Testis (tissue), 2 donors: ENCODE measurements at regions not wholly inside any gene's neighbourhood (a gene's known extent, or its start where the extent isn't known, plus 50 kb on each side); places are given as distances from the start of the nearest gene placed in this dataset.

ENCODE experiments used
- DNase-seq: peaks from one replicate; pipeline ENCODE4 v3.0.0-alpha.2; 2019
- H3K27ac ChIP-seq, 2 donors: fragments of 200-600 bp; sonication (generic); one replicate each; pipeline ENCODE4 v1.5.1; 2019
- H3K27me3 ChIP-seq: fragments of 200-600 bp; sonication (generic); one replicate; pipeline ENCODE4 v1.5.1; 2019
- H3K36me3 ChIP-seq: fragments of 200-600 bp; sonication (generic); one replicate; pipeline ENCODE4 v1.5.1; 2017; ENCODE audit warnings: low read depth; ENCODE audit errors: missing control alignments
- H3K4me1 ChIP-seq: fragments of 200-600 bp; sonication (generic); one replicate; pipeline ENCODE4 v1.5.1; 2019
- H3K4me3 ChIP-seq, 2 donors: fragments of 200-600 bp; sonication (generic); one replicate each; pipeline ENCODE4 v1.5.1; 2017 to 2019
- H3K9me3 ChIP-seq: fragments of 200-600 bp; sonication (generic); one replicate; pipeline ENCODE4 v1.5.1; 2017
- CTCF ChIP-seq, 3 experiments: fragments of 450-650 bp in 2 of 3; fragments of 200-600 bp in 1 of 3; sonication (generic) in 1 of 3; IDR thresholded peaks; one replicate each; pipeline ENCODE4 v1.5.1; 2016 to 2019; ENCODE audit warnings: antibody characterized with exemption in 3 of 3, mild to moderate bottlenecking in 2 of 3, moderate library complexity in 1 of 3
- POLR2A ChIP-seq: fragments of 450-650 bp; IDR thresholded peaks from one replicate; pipeline ENCODE4 v1.6.1; 2017; ENCODE audit warnings: antibody characterized with exemption, mild to moderate bottlenecking, moderate library complexity
- WGBS, 2 donors: methylation state at CpG; one replicate each; pipeline ENCODE4 v1.1.5; 2018; 5-methylcytosine and 5-hydroxymethylcytosine counted together
- intact Hi-C: fragments of 100-400 bp; cut with DNase I; formaldehyde crosslinking; loops from one replicate; pipeline ENCODE4 v1.15.1; 2023; ENCODE audit warnings: low total_unique reads

- Histone ChIP-seq H3K36me3 (no peaks in the 10 kb centered on the region), H3K27ac (no peak overlapping the region), H3K27me3 (no peaks in the 10 kb centered on the region), H3K4me3 (no peak overlapping the region), H3K9me3 (no peaks in the 10 kb centered on the region), H3K4me1 (no peaks in the 10 kb centered on the region)
- 89 to 97% methylated on average over 2 of the region's 2 CpGs for WGBS, 2 donors
- intact Hi-C loops, result no loop called here
- no peak for TF ChIP-seq POLR2A
- TF ChIP-seq CTCF (IDR thresholded peaks at IDR 0.05), result no peak
- no peak for DNase-seq
These were observed 143.3 kb downstream of the RRAGC start for GRCh38 chr1:38716229-38716628.

DNA sequence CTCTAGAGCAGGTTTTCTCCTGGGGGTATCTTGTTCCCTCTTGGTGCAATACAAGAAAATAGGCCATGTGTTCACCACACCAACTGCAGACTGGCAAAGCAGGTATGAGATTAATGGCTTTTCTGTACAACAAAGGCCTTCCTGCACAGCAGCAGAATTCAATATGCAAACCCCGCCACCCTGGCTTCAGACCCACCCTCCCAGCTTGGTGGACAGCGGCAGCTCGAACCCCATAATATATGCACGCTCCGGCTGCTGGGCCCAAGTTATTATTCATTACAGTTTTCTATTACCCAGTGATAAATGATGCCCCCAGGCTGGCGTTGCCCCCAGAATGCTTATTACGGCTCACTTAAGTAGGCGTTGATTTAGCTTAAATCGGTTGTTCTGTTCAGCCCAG, 144.2 kb downstream of the RRAGC start:
- Histone ChIP-seq H3K36me3 (no peaks in the 10 kb centered on the region), H3K27ac (no peak overlapping the region), H3K4me1 (no peaks in the 10 kb centered on the region), H3K9me3 (no peaks in the 10 kb centered on the region), H3K4me3 (no peak overlapping the region), H3K27me3 (no peaks in the 10 kb centered on the region)
- no peak for DNase-seq
- TF ChIP-seq POLR2A (no peak), CTCF (IDR thresholded peaks at IDR 0.05) (no peak)
- 91 to 99% methylated on average over 9 of the region's 9 CpGs for WGBS, 2 donors
- intact Hi-C loops, result no loop called here

DNA sequence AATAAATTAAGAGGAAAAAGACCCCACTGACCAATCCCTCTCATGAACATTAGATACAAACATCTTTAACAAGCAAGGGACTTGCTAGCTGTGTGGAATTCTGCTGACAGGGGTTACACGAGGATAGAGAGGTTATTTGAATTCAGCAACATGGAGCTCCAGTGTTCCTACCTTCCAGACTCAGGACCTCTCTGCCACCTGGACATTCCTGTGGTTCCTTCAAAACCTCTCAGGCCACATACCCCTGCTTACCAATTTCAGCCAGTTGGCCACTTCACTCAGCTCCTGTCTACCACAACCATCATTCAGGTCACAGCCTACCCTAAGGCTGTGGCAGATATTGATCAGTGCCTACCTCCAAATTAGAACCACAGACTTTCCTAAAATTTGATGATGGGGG, 147.5 kb downstream of the RRAGC start:
- Histone ChIP-seq H3K4me3 (no peak overlapping the region), H3K27me3 (no peaks in the 10 kb centered on the region), H3K4me1 (no peaks in the 10 kb centered on the region), H3K27ac (no peak overlapping the region), H3K36me3 (no peaks in the 10 kb centered on the region), H3K9me3 (no peaks in the 10 kb centered on the region)
- intact Hi-C loops, result no loop called here
- TF ChIP-seq POLR2A (no peak), CTCF (IDR thresholded peaks at IDR 0.05) (no peak)
- WGBS, 2 donors, result 75 to 95% methylated on average over 1 of the region's 1 CpG
- no peak for DNase-seq

DNA sequence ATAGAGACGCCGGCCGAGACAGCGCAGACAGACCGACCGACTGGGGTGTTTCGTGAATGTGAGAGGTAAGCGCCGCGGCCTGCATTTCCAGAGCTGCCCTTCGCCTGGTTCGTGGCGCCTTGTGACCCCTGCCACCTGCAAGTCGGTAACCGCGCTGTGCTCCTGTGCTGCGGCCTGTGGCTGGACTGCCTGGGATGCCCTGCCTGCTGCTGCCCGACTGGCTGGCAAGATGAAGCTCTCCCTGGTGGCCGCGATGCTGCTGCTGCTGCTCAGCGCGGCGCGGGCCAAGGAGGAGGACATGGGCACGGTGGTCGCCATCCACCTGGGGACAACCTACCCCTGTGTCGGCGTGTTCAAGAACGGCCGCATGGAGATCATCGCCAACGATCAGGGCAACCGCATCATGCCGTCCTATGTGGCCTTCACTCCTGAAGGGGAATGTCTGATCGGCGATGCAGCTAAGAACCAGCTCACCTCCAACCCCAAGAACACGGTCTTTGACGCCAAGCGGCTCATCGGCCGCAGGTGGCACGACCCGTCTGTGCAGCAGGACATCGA, 150.8 kb downstream of the RRAGC start:
- Histone ChIP-seq H3K9me3 (no peaks in the 10 kb centered on the region), H3K27ac (no peak overlapping the region), H3K4me3 (no peak overlapping the region), H3K36me3 (no peaks in the 10 kb centered on the region), H3K27me3 (no peaks in the 10 kb centered on the region), H3K4me1 (no peaks in the 10 kb centered on the region)
- WGBS, 2 donors, result 59 to 82% methylated on average over 27 to 44 of the region's 44 CpGs
- intact Hi-C loops, result no loop called here
- DNase-seq, result no peak
- TF ChIP-seq POLR2A (no peak), CTCF (IDR thresholded peaks at IDR 0.05) (no peak)

- intact Hi-C loops, result no loop called here
- 89 to 95% methylated on average over 8 of the region's 8 CpGs for WGBS, 2 donors
- Histone ChIP-seq H3K27me3 (no peaks in the 10 kb centered on the region), H3K9me3 (no peaks in the 10 kb centered on the region), H3K36me3 (no peaks in the 10 kb centered on the region), H3K27ac (no peak overlapping the region), H3K4me3 (no peak overlapping the region), H3K4me1 (no peaks in the 10 kb centered on the region)
- DNase-seq, result no peak
- no peak for TF ChIP-seq CTCF (IDR thresholded peaks at IDR 0.05)
- TF ChIP-seq POLR2A, result no peak
These were observed 158.5 kb downstream of the RRAGC start for GRCh38 chr1:38701088-38701487.
